ENCODE measurements at regions not wholly inside any gene's neighbourhood (a gene's known extent, or its start where the extent isn't known, plus 50 kb on each side); places are given as distances from the start of the nearest gene placed in this dataset.
"Not testable (repeated sequence)": the region's sequence is repeated elsewhere in the genome, so short reads cannot be mapped to it uniquely, and the experiment has no call there.

GRCh38 chr6:119742188-119742803 lies 392.7 kb upstream of the MAN1A1 start:
- DNase-seq (ENCODE audit: low read depth in 1 of 2, low spot score in 1 of 2) = peak in 1 of 2 donors; percentile 26

GRCh38 chr6:119739769-119740168 lies 390.2 kb upstream of the MAN1A1 start:
- DNase-seq (ENCODE audit: low read depth in 1 of 2, low spot score in 1 of 2) = no peak

GRCh38 chr6:119738425-119738824 lies 388.9 kb upstream of the MAN1A1 start:
- DNase-seq (ENCODE audit: low read depth in 1 of 2, low spot score in 1 of 2) = no peak

- DNase-seq (ENCODE audit: low read depth in 1 of 2, low spot score in 1 of 2) = no peak
Observed at GRCh38 chr6:119736296-119737021, 386.9 kb upstream of the MAN1A1 start.

GRCh38 chr6:119735530-119735929 lies 386.0 kb upstream of the MAN1A1 start:
- DNase-seq (ENCODE audit: low read depth in 1 of 2, low spot score in 1 of 2) = no peak

- DNase-seq (ENCODE audit: low read depth in 1 of 2, low spot score in 1 of 2) = no peak
Observed at GRCh38 chr6:119734227-119734626, 384.7 kb upstream of the MAN1A1 start.

- no peak for DNase-seq (ENCODE audit: low read depth in 1 of 2, low spot score in 1 of 2)
Observed at GRCh38 chr6:119728935-119729334, 379.4 kb upstream of the MAN1A1 start.

GRCh38 chr6:119728220-119728750 lies 378.7 kb upstream of the MAN1A1 start:
- DNase-seq (ENCODE audit: low read depth in 1 of 2, low spot score in 1 of 2) = no peak

GRCh38 chr6:119727504-119728219 lies 378.1 kb upstream of the MAN1A1 start:
- no peak for DNase-seq (ENCODE audit: low read depth in 1 of 2, low spot score in 1 of 2)

- DNase-seq (ENCODE audit: low read depth in 1 of 2, low spot score in 1 of 2) = not testable (repeated sequence)
Observed at GRCh38 chr6:119726912-119727311, 377.4 kb upstream of the MAN1A1 start.

GRCh38 chr6:119726086-119726485 lies 376.5 kb upstream of the MAN1A1 start:
- DNase-seq (ENCODE audit: low read depth in 1 of 2, low spot score in 1 of 2) = no peak

GRCh38 chr6:119720160-119720559 lies 370.6 kb upstream of the MAN1A1 start:
- no peak for DNase-seq (ENCODE audit: low read depth in 1 of 2, low spot score in 1 of 2)

- no peak for DNase-seq (ENCODE audit: low read depth in 1 of 2, low spot score in 1 of 2)
Observed at GRCh38 chr6:119717942-119718341, 368.4 kb upstream of the MAN1A1 start.

GRCh38 chr6:119716668-119717270 lies 367.2 kb upstream of the MAN1A1 start:
- DNase-seq (ENCODE audit: low read depth in 1 of 2, low spot score in 1 of 2) = no peak

GRCh38 chr6:119713903-119714302 lies 364.3 kb upstream of the MAN1A1 start:
- no peak for DNase-seq (ENCODE audit: low read depth in 1 of 2, low spot score in 1 of 2)

- DNase-seq (ENCODE audit: low read depth in 1 of 2, low spot score in 1 of 2) = no peak
Observed at GRCh38 chr6:119686644-119687043, 337.1 kb upstream of the MAN1A1 start.

GRCh38 chr6:119686240-119686639 lies 336.7 kb upstream of the MAN1A1 start:
- DNase-seq (ENCODE audit: low read depth in 1 of 2, low spot score in 1 of 2) = no peak

- DNase-seq (ENCODE audit: low read depth in 1 of 2, low spot score in 1 of 2) = no peak
Observed at GRCh38 chr6:119683671-119684070, 334.1 kb upstream of the MAN1A1 start.

- no peak for DNase-seq (ENCODE audit: low read depth in 1 of 2, low spot score in 1 of 2)
Observed at GRCh38 chr6:119683031-119683430, 333.5 kb upstream of the MAN1A1 start.

GRCh38 chr6:119678961-119679360 lies 329.4 kb upstream of the MAN1A1 start:
- DNase-seq (ENCODE audit: low read depth in 1 of 2, low spot score in 1 of 2) = no peak

GRCh38 chr6:119677384-119677783 lies 327.8 kb upstream of the MAN1A1 start:
- DNase-seq (ENCODE audit: low read depth in 1 of 2, low spot score in 1 of 2) = no peak

GRCh38 chr6:119676961-119677360 lies 327.4 kb upstream of the MAN1A1 start:
- no peak for DNase-seq (ENCODE audit: low read depth in 1 of 2, low spot score in 1 of 2)
